ENCODE measurements at regions not wholly inside any gene's neighbourhood (a gene's known extent, or its start where the extent isn't known, plus 50 kb on each side); places are given as distances from the start of the nearest gene placed in this dataset.

DNA sequence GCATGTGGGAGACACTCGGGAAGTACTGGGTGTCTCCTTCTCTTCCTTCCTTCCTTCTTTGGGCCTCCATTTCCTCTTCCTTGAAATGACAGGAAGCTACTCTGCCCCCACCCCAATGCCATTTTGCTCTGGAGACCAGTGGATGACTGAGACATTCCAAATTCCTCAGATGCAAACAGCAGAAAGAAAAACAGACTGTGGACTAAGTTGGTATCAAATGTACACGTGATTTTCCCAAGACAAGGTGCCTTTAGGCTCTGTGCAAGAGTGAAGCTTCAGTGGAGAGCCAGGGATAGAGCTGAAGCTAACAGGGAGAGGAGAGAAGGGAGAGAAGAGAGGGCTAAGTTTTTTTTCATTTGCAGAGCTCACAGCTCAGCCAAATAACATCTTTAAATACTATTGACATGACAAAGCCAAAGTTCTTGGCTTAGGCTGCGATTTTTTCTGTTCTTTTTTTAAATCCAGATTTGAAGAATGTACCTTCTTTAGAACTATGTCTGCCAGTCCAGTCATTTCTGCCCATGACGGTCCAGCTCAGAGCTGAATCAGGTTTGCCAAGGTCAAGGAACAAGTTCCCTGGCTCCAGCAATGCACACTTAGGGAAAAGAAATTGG lies 84.5 kb upstream of the LCLAT1 start:
- TF ChIP-seq EZH2 (IDR thresholded peaks at IDR 0.05; ENCODE audit: low read length, missing control alignments): no peak
- TF ChIP-seq, protein P1, sequence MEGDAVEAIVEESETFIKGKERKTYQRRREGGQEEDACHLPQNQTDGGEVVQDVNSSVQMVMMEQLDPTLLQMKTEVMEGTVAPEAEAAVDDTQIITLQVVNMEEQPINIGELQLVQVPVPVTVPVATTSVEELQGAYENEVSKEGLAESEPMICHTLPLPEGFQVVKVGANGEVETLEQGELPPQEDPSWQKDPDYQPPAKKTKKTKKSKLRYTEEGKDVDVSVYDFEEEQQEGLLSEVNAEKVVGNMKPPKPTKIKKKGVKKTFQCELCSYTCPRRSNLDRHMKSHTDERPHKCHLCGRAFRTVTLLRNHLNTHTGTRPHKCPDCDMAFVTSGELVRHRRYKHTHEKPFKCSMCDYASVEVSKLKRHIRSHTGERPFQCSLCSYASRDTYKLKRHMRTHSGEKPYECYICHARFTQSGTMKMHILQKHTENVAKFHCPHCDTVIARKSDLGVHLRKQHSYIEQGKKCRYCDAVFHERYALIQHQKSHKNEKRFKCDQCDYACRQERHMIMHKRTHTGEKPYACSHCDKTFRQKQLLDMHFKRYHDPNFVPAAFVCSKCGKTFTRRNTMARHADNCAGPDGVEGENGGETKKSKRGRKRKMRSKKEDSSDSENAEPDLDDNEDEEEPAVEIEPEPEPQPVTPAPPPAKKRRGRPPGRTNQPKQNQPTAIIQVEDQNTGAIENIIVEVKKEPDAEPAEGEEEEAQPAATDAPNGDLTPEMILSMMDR (conservative IDR thresholded peaks at IDR 0.05 in 1 of 2, IDR thresholded peaks at IDR 0.05 in 1 of 2; ENCODE audit: low read depth in 1 of 2, low read length in 2 of 2): no peak
- H3K79me2 ChIP-seq (ENCODE audit: control insufficient read depth, insufficient read depth, low read length): no peaks in the 10 kb centered on the region
- peak overlapping the region; percentile 55 for H3K4me2 ChIP-seq (ENCODE audit: extremely low read depth, insufficient read depth, low read length)
- H3K27me3 ChIP-seq (ENCODE audit: control insufficient read depth, insufficient read depth, low read length): no peaks in the 10 kb centered on the region
- peaks cover 41% of the 10 kb centered on the region for H3K4me1 ChIP-seq (ENCODE audit: control insufficient read depth, extremely low read depth, insufficient read depth, low read length)
- no peaks in the 10 kb centered on the region for H4K20me1 ChIP-seq (ENCODE audit: control insufficient read depth, extremely low read depth, insufficient read depth, low read length)
- no peaks in the 10 kb centered on the region for H3K36me3 ChIP-seq (ENCODE audit: control insufficient read depth, insufficient read depth, low read length)
- DNase-seq (ENCODE audit: low read depth in 2 of 2): peak; percentile 50 to 83
- H3K9ac ChIP-seq (ENCODE audit: insufficient read depth, low read length): no peak overlapping the region
- H3K4me3 ChIP-seq (replicated peaks in 1 of 4; ENCODE audit: control extremely low read depth in 1 of 4, insufficient read depth in 1 of 4, low read depth in 3 of 4, low read length in 4 of 4): no peak overlapping the region
- H2AFZ ChIP-seq (ENCODE audit: low read length): no peak overlapping the region
- H3K9me3 ChIP-seq (ENCODE audit: control insufficient read depth, insufficient read depth, low read depth, low read length): no peaks in the 10 kb centered on the region
- H3K27ac ChIP-seq (ENCODE audit: insufficient read depth, low read length): peak overlapping the region; percentile 34

DNA sequence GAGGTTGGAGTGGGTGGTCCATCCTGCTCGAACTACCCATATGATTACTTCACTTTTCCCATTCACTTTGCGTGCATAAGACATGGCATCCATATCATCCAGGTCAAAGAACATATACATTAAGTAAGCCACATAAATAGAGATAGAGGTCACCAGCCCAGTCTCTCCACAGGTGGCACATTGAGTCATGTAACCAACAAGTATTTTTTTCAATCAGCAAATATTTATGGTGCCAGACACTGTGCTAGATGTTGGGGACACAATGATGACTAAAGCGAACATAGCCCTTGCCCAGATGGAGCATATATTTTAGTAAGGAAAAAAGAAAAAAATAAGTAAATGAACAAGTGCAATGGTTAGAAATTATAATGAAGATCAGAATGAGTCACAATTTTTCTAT lies 83.6 kb upstream of the LCLAT1 start:
- Histone ChIP-seq H2AFZ (ENCODE audit: low read length) (no peak overlapping the region), H3K9me3 (ENCODE audit: control insufficient read depth, insufficient read depth, low read depth, low read length) (no peaks in the 10 kb centered on the region), H3K9ac (ENCODE audit: insufficient read depth, low read length) (no peak overlapping the region), H3K4me3 (replicated peaks in 1 of 4; ENCODE audit: control extremely low read depth in 1 of 4, insufficient read depth in 1 of 4, low read depth in 3 of 4, low read length in 4 of 4) (no peak overlapping the region), H3K27ac (ENCODE audit: insufficient read depth, low read length) (no peak overlapping the region), H3K36me3 (ENCODE audit: control insufficient read depth, insufficient read depth, low read length) (no peaks in the 10 kb centered on the region), H4K20me1 (ENCODE audit: control insufficient read depth, extremely low read depth, insufficient read depth, low read length) (no peaks in the 10 kb centered on the region), H3K27me3 (ENCODE audit: control insufficient read depth, insufficient read depth, low read length) (no peaks in the 10 kb centered on the region), H3K79me2 (ENCODE audit: control insufficient read depth, insufficient read depth, low read length) (no peaks in the 10 kb centered on the region), H3K4me1 (ENCODE audit: control insufficient read depth, extremely low read depth, insufficient read depth, low read length) (peaks cover 49% of the 10 kb centered on the region), H3K4me2 (ENCODE audit: extremely low read depth, insufficient read depth, low read length) (peak overlapping the region; percentile 55)
- TF ChIP-seq, protein P1 (conservative IDR thresholded peaks at IDR 0.05 in 1 of 2, IDR thresholded peaks at IDR 0.05 in 1 of 2; ENCODE audit: low read depth in 1 of 2, low read length in 2 of 2): no peak
- no peak for TF ChIP-seq EZH2 (IDR thresholded peaks at IDR 0.05; ENCODE audit: low read length, missing control alignments)
- DNase-seq (ENCODE audit: low read depth in 2 of 2): no peak

DNA sequence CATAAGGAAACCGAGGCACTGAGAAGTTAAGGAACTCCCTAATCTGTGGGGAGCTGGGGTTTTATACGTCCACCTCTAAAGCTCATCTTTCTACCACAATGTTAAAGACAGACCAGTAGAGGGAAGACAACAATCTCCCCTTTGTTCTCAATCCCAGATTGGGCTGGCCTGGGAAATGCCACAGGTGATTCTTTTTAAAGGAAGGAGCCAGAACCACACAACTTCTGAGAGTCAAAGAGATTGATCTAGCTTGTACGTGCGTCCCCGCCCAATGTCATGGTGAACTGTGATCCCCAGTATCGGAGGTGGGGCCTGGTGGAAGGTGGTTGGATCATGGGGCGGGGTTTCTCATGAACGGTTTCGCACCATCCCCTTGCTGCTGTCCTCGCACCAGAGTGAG lies 81.8 kb upstream of the LCLAT1 start:
- Histone ChIP-seq H2AFZ (ENCODE audit: low read length) (no peak overlapping the region), H4K20me1 (ENCODE audit: control insufficient read depth, extremely low read depth, insufficient read depth, low read length) (no peaks in the 10 kb centered on the region), H3K27me3 (ENCODE audit: control insufficient read depth, insufficient read depth, low read length) (no peaks in the 10 kb centered on the region), H3K79me2 (ENCODE audit: control insufficient read depth, insufficient read depth, low read length) (no peaks in the 10 kb centered on the region), H3K4me1 (ENCODE audit: control insufficient read depth, extremely low read depth, insufficient read depth, low read length) (peaks cover 44% of the 10 kb centered on the region), H3K36me3 (ENCODE audit: control insufficient read depth, insufficient read depth, low read length) (no peaks in the 10 kb centered on the region), H3K4me2 (ENCODE audit: extremely low read depth, insufficient read depth, low read length) (no peak overlapping the region), H3K27ac (ENCODE audit: insufficient read depth, low read length) (no peak overlapping the region), H3K9me3 (ENCODE audit: control insufficient read depth, insufficient read depth, low read depth, low read length) (no peaks in the 10 kb centered on the region), H3K4me3 (replicated peaks in 1 of 4; ENCODE audit: control extremely low read depth in 1 of 4, insufficient read depth in 1 of 4, low read depth in 3 of 4, low read length in 4 of 4) (no peak overlapping the region), H3K9ac (ENCODE audit: insufficient read depth, low read length) (no peak overlapping the region)
- no peak for TF ChIP-seq EZH2 (IDR thresholded peaks at IDR 0.05; ENCODE audit: low read length, missing control alignments)
- TF ChIP-seq, protein P1 (conservative IDR thresholded peaks at IDR 0.05 in 1 of 2, IDR thresholded peaks at IDR 0.05 in 1 of 2; ENCODE audit: low read depth in 1 of 2, low read length in 2 of 2): no peak
- DNase-seq (ENCODE audit: low read depth in 2 of 2): no peak
